Sigmoid colon (tissue), 4 donors: ENCODE measurements at regions not wholly inside any gene's neighbourhood (a gene's known extent, or its start where the extent isn't known, plus 50 kb on each side); places are given as distances from the start of the nearest gene placed in this dataset.

Source experiments
- POLR2A ChIP-seq, 2 donors: fragments of 450-650 bp; IDR thresholded peaks; one replicate each; pipeline ENCODE4 v1.6.1; 2016; ENCODE audit warnings: antibody characterized with exemption in 2 of 2, mild to moderate bottlenecking in 2 of 2, moderate library complexity in 2 of 2
- POLR2AphosphoS5 ChIP-seq, 4 donors: sonication (generic); formaldehyde crosslinking; IDR thresholded peaks; one replicate each; pipeline ENCODE4 v1.6.1; 2017; ENCODE audit warnings: antibody characterized with exemption in 4 of 4
- TF ChIP-seq, protein P1 (sequence below), 4 experiments: fragments of 450-650 bp in 3 of 4; fragments of 200-600 bp in 1 of 4; IDR thresholded peaks; one replicate each; pipeline ENCODE4 v1.5.1; 2016 to 2019; ENCODE audit warnings: antibody characterized with exemption in 4 of 4, mild to moderate bottlenecking in 3 of 4, moderate library complexity in 2 of 4

DNA sequence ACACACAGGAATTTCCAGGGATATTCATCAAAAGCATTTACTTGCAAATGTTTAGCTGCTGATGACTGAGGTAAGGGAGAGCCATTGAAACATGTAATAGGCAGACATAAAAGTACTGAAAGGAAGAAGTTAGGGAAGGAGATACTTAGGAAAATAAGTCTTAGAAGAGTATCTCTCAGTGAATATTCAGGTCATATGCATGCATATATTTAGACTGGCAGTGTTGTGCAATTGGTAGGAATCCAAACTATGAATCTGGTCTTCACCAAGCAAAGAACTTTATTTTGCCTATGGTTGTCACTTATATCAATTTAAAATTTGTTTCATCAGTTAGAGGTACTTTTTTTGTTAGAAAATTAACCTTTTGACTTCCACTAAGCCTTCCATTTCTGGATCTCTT, 1490.7 kb downstream of the SUCLG1 start:
- TF ChIP-seq, protein P1, sequence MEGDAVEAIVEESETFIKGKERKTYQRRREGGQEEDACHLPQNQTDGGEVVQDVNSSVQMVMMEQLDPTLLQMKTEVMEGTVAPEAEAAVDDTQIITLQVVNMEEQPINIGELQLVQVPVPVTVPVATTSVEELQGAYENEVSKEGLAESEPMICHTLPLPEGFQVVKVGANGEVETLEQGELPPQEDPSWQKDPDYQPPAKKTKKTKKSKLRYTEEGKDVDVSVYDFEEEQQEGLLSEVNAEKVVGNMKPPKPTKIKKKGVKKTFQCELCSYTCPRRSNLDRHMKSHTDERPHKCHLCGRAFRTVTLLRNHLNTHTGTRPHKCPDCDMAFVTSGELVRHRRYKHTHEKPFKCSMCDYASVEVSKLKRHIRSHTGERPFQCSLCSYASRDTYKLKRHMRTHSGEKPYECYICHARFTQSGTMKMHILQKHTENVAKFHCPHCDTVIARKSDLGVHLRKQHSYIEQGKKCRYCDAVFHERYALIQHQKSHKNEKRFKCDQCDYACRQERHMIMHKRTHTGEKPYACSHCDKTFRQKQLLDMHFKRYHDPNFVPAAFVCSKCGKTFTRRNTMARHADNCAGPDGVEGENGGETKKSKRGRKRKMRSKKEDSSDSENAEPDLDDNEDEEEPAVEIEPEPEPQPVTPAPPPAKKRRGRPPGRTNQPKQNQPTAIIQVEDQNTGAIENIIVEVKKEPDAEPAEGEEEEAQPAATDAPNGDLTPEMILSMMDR (IDR thresholded peaks at IDR 0.05), result no peak
- TF ChIP-seq POLR2AphosphoS5 (IDR thresholded peaks at IDR 0.05), result no peak
- no peak for TF ChIP-seq POLR2A (IDR thresholded peaks at IDR 0.05)
